ENCODE measurements at regions not wholly inside any gene's neighbourhood (a gene's known extent, or its start where the extent isn't known, plus 50 kb on each side); places are given as distances from the start of the nearest gene placed in this dataset.

GRCh38 chr14:101101456-101102056 is 198.0 kb upstream of the RTL1 start:
- TF ChIP-seq EZH2 (IDR thresholded peaks at IDR 0.05; ENCODE audit: borderline replicate concordance, low read depth, low read length, poor library complexity, severe bottlenecking) (no peak), CTCF (conservative IDR thresholded peaks at IDR 0.05; ENCODE audit: low read depth, low read length) (no peak)

All from A673 (cell line).